ENCODE measurements at regions not wholly inside any gene's neighbourhood (a gene's known extent, or its start where the extent isn't known, plus 50 kb on each side); places are given as distances from the start of the nearest gene placed in this dataset.

- H3K9me3 ChIP-seq (ENCODE audit: low read depth, low read length) = no peaks in the 10 kb centered on the region
- H3K36me3 ChIP-seq (ENCODE audit: insufficient read depth, low read length) = no peaks in the 10 kb centered on the region
- no peak overlapping the region for H3K27ac ChIP-seq
- DNase-seq (ENCODE audit: low read depth, low spot score) = no peak
- no peak for TF ChIP-seq POLR2AphosphoS5 (IDR thresholded peaks at IDR 0.05; ENCODE audit: borderline replicate concordance, low read depth, low read length)
- H3K4me3 ChIP-seq = no peak overlapping the region
- H3K9ac ChIP-seq (ENCODE audit: insufficient read length) = no peak overlapping the region
Measured at GRCh38 chr2:20150110-20150706, 74.7 kb downstream of the SDC1 start.

- no peak overlapping the region for H3K9ac ChIP-seq (ENCODE audit: insufficient read length)
- H3K4me3 ChIP-seq = no peak overlapping the region
- no peaks in the 10 kb centered on the region for H3K9me3 ChIP-seq (ENCODE audit: low read depth, low read length)
- H3K36me3 ChIP-seq (ENCODE audit: insufficient read depth, low read length) = no peaks in the 10 kb centered on the region
- TF ChIP-seq EZH2 (IDR thresholded peaks at IDR 0.05) (no peak), POLR2AphosphoS5 (IDR thresholded peaks at IDR 0.05; ENCODE audit: borderline replicate concordance, low read depth, low read length) (no peak), FOXP2 (optimal IDR thresholded peaks at IDR 0.05; ENCODE audit: control extremely low read depth, extremely low read length, insufficient read depth) (no peak)
- H3K27ac ChIP-seq = no peak overlapping the region
- DNase-seq (ENCODE audit: low read depth, low spot score) = no peak
Measured at GRCh38 chr2:20149703-20150030, 75.3 kb downstream of the SDC1 start.

DNA sequence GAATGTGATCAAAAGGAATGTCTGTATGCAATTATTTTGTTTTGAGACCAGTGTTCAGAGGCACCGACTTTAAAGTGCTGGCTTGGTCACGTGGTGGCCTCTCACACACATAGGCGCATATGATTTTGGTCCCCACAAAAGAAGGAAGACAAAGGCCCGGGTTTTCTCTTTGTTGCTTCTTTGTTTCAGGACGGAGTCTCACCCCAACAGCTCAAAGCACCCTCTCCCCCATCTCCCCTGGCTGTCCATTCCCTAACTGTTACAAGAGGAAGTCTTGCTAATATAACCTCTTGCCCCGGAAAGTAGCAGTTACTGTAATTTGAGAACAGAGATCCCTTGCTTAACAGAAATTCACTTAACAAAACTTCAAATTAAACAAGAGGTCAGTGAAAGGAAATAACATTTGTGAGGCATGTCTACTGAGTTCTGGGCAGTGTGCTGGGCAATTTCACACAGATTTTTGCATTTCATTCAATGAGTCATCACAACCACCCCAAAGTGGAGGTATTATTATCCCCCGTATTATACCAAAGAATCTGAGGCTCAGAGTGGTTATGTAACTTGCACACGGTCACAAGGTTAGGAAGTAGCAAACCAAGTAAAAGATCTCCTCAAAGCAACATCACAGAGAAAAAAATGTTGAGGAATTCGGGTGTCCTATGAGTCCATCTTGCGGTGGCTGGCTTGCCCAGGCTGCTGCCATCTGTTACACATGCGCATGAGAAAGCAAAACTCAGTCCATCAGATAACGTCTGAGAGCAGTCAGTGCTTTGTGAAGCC, 75.8 kb downstream of the SDC1 start:
- TF ChIP-seq FOXP2 (optimal IDR thresholded peaks at IDR 0.05; ENCODE audit: control extremely low read depth, extremely low read length, insufficient read depth) (no peak), EZH2 (IDR thresholded peaks at IDR 0.05) (no peak), POLR2AphosphoS5 (IDR thresholded peaks at IDR 0.05; ENCODE audit: borderline replicate concordance, low read depth, low read length) (no peak)
- Histone ChIP-seq H3K9me3 (ENCODE audit: low read depth, low read length) (no peaks in the 10 kb centered on the region), H3K36me3 (ENCODE audit: insufficient read depth, low read length) (no peaks in the 10 kb centered on the region), H3K27ac (peak overlapping the region; percentile 25; the same call in 1 of the 2 replicates), H3K9ac (ENCODE audit: insufficient read length) (no peak overlapping the region), H3K4me3 (no peak overlapping the region)
- no peak for DNase-seq (ENCODE audit: low read depth, low spot score)

DNA sequence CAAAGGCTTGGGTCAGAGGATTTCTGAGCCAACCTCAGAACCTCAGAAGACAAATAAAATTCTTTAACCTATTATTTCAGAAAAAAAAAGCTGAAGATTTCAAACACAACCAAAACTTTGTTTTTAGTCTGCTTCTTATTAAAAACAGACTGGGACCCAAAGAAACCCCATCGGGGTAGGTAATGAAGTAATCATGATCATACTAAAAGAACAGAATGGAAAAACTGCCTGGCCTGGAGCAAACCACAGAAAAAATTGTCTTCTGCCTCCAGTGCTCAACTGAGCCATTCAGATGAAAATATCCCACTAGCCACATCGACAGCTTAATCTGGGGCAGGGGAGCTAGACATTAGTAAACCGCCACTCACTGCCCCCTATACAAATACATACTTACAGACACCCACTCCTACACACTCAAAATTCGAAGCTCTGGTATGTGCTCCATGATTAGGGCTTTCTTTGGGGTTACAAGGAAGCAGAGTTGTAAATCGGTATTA, 76.5 kb downstream of the SDC1 start:
- Histone ChIP-seq H3K9ac (ENCODE audit: insufficient read length) (no peak overlapping the region), H3K4me3 (no peak overlapping the region), H3K27ac (peak overlapping the region; percentile 25; the same call in 1 of the 2 replicates), H3K36me3 (ENCODE audit: insufficient read depth, low read length) (no peaks in the 10 kb centered on the region), H3K9me3 (ENCODE audit: low read depth, low read length) (no peaks in the 10 kb centered on the region)
- DNase-seq (ENCODE audit: low read depth, low spot score) = no peak
- TF ChIP-seq EZH2 (IDR thresholded peaks at IDR 0.05) = no peak
- TF ChIP-seq FOXP2 (optimal IDR thresholded peaks at IDR 0.05; ENCODE audit: control extremely low read depth, extremely low read length, insufficient read depth) = no peak
- TF ChIP-seq POLR2AphosphoS5 (IDR thresholded peaks at IDR 0.05; ENCODE audit: borderline replicate concordance, low read depth, low read length) = no peak

GRCh38 chr2:20147351-20147750, 77.6 kb downstream of the SDC1 start:
- Histone ChIP-seq H3K9me3 (ENCODE audit: low read depth, low read length) (no peaks in the 10 kb centered on the region), H3K36me3 (ENCODE audit: insufficient read depth, low read length) (no peaks in the 10 kb centered on the region), H3K27ac (no peak overlapping the region), H3K4me3 (no peak overlapping the region), H3K9ac (ENCODE audit: insufficient read length) (no peak overlapping the region)
- no peak for DNase-seq (ENCODE audit: low read depth, low spot score)
- no peak for TF ChIP-seq EZH2 (IDR thresholded peaks at IDR 0.05)
- no peak for TF ChIP-seq FOXP2 (optimal IDR thresholded peaks at IDR 0.05; ENCODE audit: control extremely low read depth, extremely low read length, insufficient read depth)
- TF ChIP-seq POLR2AphosphoS5 (IDR thresholded peaks at IDR 0.05; ENCODE audit: borderline replicate concordance, low read depth, low read length) = no peak

DNA sequence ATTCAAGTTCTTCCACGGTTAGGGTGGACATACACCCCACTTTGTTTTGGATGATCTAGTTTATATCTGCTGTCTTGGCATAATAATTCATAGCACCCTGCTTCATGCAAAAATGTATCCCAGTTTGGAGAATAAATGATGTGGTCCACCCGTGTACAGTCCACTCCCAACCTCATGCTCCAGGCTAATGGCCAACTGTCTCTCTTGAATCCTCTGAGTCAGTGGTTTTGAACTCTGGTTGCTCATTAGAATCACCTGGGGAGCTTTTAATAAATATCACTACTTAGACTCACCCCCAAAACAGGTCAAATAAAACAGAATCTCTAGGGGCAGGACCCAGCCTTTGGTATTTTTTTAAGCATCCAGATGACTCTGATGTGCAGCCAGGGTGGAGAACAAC, 78.5 kb downstream of the SDC1 start:
- Histone ChIP-seq H3K4me3 (no peak overlapping the region), H3K9me3 (ENCODE audit: low read depth, low read length) (no peaks in the 10 kb centered on the region), H3K9ac (ENCODE audit: insufficient read length) (no peak overlapping the region), H3K27ac (no peak overlapping the region), H3K36me3 (ENCODE audit: insufficient read depth, low read length) (no peaks in the 10 kb centered on the region)
- no peak for DNase-seq (ENCODE audit: low read depth, low spot score)
- TF ChIP-seq EZH2 (IDR thresholded peaks at IDR 0.05) (no peak), POLR2AphosphoS5 (IDR thresholded peaks at IDR 0.05; ENCODE audit: borderline replicate concordance, low read depth, low read length) (no peak), FOXP2 (optimal IDR thresholded peaks at IDR 0.05; ENCODE audit: control extremely low read depth, extremely low read length, insufficient read depth) (no peak)

- TF ChIP-seq EZH2 (IDR thresholded peaks at IDR 0.05) (no peak), FOXP2 (optimal IDR thresholded peaks at IDR 0.05; ENCODE audit: control extremely low read depth, extremely low read length, insufficient read depth) (no peak)
- no peak overlapping the region for H3K9ac ChIP-seq (ENCODE audit: insufficient read length)
- no peak for DNase-seq (ENCODE audit: low read depth, low spot score)
- H3K27ac ChIP-seq = no peak overlapping the region
- no peaks in the 10 kb centered on the region for H3K36me3 ChIP-seq (ENCODE audit: insufficient read depth, low read length)
- no peak overlapping the region for H3K4me3 ChIP-seq
- no peaks in the 10 kb centered on the region for H3K9me3 ChIP-seq (ENCODE audit: low read depth, low read length)
Measured at GRCh38 chr2:20145497-20146193, 79.3 kb downstream of the SDC1 start.

DNA sequence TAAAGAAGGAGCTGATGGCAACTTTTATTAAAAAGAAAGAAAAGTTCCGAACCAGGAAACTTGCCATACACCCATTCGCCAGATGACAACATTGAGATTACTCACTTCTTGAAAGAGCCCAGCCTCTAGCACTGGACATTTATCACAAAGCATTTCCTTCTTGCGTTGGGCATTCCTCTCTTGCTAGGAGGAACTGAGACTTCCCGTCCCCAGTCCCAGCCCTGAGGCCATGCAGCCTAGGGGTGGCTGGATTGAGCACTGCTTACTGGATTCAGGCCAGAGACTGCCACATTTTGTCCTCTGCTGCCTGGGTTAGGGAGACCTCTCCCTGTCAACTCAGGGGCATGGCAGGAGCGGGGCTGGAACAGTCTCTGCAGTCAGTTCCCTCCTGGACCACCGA, 80.1 kb downstream of the SDC1 start:
- Histone ChIP-seq H3K36me3 (ENCODE audit: insufficient read depth, low read length) (no peaks in the 10 kb centered on the region), H3K9ac (ENCODE audit: insufficient read length) (no peak overlapping the region), H3K9me3 (ENCODE audit: low read depth, low read length) (no peaks in the 10 kb centered on the region), H3K27ac (no peak overlapping the region), H3K4me3 (no peak overlapping the region)
- DNase-seq (ENCODE audit: low read depth, low spot score) = no peak
- TF ChIP-seq FOXP2 (optimal IDR thresholded peaks at IDR 0.05; ENCODE audit: control extremely low read depth, extremely low read length, insufficient read depth) (no peak), EZH2 (IDR thresholded peaks at IDR 0.05) (no peak), POLR2AphosphoS5 (IDR thresholded peaks at IDR 0.05; ENCODE audit: borderline replicate concordance, low read depth, low read length) (no peak)
